ENCODE measurements at regions not wholly inside any gene's neighbourhood (a gene's known extent, or its start where the extent isn't known, plus 50 kb on each side); places are given as distances from the start of the nearest gene placed in this dataset.
A peak's percentile ranks its signal among the peaks of the same experiment; 100 is the strongest.

- DNase-seq: peak; percentile 87
Measured at GRCh38 chr17:79391376-79392233, 219.2 kb downstream of the RBFOX3 start.

- DNase-seq: no peak
Measured at GRCh38 chr17:79389896-79390295, 221.0 kb downstream of the RBFOX3 start.

- peak; percentile 55 for DNase-seq
Measured at GRCh38 chr17:79388556-79389295, 222.1 kb downstream of the RBFOX3 start.

DNA sequence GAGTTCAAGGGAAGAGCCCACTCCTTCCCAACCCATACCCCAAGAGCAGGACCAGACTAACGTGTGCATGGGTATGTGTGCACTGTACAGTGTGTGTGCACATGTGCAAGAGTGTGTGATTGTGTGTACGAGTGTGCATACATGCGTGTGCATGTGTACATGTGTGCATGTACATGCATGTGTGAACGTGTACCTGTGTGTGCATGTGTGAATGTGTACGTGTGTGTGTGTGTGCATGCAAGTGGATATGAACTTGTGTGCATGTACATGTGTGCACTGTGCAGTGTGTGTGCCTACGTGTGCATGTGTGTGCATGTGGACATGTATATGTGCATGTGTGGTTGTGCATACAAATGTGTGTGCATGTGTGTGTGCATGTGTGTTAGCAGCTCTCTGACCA, 223.1 kb downstream of the RBFOX3 start:
- no peak for DNase-seq

DNA sequence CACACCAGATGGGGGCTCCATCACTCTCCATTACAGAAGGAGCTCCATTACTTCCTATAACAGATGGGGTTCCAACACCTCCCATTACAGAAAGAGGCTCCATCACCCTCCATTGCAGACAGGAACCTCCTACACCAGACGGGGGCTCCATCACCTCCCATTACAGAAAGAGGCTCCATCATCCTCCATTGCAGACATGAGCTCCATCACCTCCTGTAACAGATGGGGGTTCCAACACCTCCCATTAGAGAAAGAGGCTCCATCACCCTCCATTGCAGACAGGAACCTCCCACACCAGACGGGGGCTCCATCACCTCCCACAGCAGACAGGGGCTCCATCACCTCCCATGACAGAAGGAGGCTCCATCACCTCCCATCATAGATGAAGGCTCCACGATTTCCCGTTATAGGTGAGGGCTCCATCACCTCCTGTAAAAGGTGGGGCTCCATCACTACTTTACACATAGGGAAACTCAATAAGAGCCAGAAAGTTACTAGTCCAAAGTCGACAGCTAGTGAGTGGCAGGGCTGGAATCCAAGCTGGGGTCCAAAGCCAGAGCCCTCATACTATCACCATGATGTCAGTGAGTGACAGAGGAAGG, 224.8 kb downstream of the RBFOX3 start:
- DNase-seq: no peak

GRCh38 chr17:79382313-79382712, 228.5 kb downstream of the RBFOX3 start:
- DNase-seq: no peak

DNA sequence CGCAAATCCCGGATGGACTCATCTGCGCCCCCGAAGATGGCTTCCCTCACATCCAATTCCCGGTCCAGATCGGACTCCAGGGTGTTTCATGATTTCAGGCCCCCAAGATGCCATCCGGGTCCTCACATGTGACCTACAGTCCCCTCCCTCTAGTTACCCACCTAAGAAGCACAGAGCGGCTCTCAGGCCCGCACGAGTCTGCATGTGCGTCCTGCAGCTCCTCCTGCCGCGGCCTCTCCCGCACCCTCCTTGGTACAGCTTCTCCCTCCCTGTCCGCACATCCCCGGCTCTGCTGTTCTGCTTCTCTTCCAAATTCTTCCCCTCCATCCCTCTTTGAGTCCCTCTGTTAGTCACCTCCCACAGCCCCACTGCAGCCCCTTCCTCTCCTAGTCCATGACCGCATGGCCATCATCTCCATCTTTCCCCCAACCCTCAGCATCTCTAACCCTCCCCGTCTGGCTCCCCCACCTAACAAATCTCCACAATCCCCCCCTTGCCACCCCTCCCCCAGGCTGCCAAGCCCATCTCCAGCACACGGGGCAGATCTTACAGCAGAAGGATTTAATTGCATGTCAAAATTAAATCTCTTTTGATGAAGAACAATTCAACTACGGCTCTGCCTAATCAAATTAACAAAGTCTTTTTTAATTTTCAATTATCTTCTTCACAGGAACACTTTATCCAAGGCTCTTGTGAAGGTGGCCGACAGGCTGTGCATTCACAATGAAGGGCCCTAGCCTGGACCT, 231.0 kb downstream of the RBFOX3 start:
- DNase-seq: no peak

- no peak for DNase-seq
Measured at GRCh38 chr17:79377230-79377786, 233.5 kb downstream of the RBFOX3 start.

- no peak for DNase-seq
Measured at GRCh38 chr17:79374807-79375206, 236.0 kb downstream of the RBFOX3 start.

DNA sequence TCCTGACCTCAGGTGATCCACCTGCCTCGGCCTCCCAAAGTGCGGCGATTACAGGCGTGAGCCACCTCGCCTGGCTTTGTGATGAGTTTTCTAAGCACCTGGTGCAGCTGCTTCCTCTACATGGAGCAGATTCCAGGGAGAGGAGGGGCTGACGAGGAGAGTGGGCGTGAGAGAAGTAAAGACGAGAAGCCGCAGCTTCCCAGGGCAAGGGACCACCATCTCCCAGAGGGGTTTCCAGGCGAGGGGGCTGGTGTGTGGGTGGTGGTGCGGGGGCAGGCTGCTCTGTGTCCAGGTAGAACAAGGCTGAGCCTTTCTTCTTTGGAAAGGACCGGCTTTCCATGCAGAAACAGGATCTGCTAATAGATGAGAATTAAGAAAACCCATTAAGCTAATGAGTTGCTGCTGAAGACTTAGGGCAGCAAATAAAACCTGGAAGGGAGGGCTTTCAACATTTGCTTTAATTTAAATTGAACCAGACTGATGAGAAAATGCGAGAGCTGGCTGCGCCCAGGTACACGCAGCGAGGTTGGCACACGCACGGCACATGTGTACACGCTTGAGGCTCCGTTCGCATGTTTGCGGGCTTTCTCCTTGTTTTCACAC, 236.7 kb downstream of the RBFOX3 start:
- no peak for DNase-seq

DNA sequence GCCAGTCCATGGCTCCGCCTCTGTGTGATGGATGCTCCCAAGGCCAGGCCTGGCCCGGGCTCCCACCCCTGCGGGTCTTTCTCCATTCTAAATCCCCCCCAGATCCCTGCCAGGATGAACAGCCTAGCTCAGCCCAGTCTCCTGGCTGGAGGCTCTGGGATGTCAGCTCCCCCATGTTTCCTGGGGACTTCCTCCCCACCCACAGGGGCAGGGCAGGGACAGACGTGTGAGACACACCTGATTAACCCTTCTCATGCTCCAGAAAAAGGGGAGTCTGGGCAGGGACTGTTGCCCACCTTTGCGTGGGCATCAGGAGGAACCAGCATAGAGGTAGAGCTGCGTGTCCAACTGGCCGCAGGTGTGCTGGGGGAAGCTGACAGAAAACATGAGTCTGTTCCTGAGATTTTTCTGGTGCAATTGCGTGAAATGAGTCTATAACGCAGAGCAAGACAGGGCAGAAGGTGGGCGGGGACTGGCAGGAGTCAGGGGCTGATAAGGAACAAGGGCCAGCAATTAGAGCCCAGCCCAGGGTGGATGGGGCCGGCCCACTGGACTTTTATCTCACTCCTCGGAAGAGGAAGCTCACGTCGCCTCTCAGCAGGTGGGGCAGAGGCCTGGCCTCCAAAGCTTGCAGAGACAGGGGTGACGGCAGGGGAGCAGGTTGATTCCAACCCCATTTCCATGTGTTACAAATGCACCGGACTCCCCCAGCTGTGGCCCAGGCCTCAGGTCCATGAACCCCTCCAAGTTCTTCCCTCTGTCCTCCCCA, 238.2 kb downstream of the RBFOX3 start:
- DNase-seq: no peak

DNA sequence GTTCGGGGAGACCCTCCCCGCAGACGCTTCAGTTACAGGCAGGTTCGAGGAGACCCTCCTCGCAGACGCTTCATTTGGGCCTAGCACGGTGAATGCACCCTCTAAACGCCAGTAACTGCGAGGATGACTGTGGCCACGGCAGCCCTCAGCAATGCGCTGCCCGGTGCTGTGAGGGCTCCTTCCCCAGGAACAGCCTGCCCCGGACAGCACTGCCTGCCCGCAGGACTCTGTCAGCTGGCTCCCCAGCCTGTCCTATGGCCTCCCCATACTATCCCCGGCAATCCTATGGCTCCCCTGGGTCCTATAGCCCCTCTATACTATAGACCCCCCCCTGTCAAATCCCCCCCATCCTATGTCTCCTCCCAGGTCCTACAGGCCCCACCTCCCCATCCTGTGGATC, 238.9 kb downstream of the RBFOX3 start:
- DNase-seq: no peak

DNA sequence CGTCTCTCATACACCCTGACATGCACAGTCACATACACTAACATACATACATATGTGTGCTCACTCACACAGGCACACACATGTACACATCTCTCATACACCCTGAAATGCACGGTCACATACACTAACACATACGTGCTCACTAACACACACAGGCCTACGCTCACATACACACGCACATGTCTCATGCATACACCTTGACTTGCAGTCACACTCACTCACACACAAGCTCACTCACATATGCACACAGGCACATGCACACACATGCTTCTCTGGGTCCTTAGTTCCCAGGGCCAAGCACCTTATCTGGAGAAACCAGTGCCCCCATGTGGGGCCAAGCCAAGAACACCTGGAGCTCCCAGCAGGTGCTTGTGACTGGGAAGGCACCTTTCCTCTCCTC, 240.3 kb downstream of the RBFOX3 start:
- DNase-seq: no peak

DNA sequence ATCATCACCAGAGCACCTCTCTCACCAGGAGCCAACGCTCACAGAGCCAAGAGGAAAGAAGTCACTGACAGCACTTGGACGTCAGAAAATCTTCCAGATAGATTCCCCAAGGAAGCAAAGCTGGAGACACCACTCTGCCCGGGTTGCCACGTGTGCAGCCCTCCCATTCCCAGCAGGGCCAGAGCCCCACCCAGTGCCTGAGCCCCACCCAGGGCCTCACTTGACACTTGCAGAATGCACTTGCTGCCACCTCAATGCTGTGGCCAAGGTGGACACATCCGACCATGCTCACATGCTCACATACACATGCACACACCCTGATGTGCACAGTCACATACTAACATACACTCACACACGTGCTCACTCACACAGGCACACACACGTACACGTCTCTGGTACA, 240.7 kb downstream of the RBFOX3 start:
- no peak for DNase-seq

GRCh38 chr17:79369532-79369931, 241.3 kb downstream of the RBFOX3 start:
- no peak for DNase-seq

DNA sequence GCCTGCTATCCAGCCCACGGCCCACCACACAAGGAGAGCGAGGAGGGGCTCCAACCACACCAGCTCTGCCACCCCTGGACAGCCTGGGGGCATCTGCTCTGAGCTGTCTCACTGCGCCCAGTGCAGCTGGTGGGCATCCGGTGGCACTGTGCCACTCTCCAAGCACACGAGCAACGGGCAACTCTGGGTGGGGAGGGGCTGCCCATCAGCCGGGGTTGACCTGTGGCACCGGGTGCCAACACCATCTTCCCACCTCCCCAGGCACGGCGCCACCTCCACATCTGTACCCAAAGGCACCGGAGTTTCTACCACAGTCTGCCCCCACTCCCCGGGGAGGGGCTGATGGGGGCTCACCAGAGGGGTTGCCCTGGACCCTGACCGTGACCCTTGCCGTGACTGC, 241.8 kb downstream of the RBFOX3 start:
- no peak for DNase-seq

GRCh38 chr17:79368521-79368920, 242.3 kb downstream of the RBFOX3 start:
- DNase-seq: no peak

- no peak for DNase-seq
Measured at GRCh38 chr17:79366988-79367571, 243.8 kb downstream of the RBFOX3 start.

DNA sequence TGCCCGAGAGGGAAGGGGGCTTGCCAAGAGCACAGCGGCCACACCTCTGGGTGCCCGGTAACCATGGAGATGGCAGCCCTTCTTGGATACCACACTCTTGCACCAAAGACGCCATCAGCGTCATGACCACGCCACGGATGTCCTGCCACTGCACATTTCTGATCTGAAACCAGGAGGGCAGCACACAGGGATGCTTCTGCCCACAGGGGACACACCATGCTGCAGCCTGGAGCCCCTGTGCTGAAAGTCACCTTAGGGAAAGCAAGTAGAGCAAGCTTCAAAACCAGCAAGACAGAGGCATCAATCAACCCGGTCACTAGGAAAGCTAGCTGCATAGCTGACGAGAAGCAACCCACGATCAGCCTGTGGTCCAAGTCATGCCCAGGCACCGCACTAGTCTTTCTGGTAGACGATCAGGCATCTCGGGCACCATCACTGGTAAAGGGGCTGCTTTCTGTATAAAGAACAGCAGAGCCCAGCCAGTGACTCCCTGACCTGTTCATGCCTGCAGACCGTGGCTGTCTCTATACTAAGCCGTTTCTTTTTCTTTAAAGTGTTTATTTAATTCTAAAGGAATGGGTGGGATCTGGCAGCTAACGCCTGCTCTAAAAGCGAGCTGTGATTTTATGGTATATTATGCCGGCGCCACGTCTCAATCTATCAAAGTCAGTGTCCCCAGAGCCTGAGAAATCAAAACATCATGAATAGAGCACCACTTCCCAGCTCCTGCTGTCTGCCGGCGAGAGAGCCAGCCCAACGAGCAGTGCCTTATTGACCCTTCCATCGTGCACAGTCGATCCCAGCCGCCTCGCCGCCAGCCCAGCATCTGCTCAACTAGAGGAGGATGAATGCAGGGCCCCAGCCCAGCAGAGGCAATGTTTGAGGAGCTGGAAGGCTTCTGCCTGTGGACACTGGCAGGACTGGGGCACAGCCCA, 244.7 kb downstream of the RBFOX3 start:
- no peak for DNase-seq

DNA sequence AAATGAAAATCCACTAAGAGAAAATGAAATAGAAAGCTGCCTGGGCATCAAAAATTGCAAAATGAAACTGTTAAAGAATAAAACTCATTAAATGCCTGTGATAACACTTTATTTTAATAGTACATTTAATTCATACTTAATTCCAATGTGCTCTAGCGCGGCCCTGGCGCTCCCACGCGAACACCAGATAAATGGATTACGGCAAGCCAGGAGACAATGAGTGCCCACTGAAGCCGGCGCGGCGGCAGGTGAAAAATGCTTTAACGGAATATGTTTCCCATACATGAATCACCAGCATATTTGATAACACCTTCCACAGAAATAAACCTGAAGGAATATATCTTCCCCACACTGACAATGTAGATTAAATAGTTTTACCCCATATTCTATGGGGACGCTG, 245.5 kb downstream of the RBFOX3 start:
- no peak for DNase-seq

Measured in activated CD8-positive, alpha-beta memory T cell treated with anti-CD3 and anti-CD28 coated beads, Interleukin-2, amount 50 U/mL, for 48 hours (primary cell).